ENCODE measurements at regions not wholly inside any gene's neighbourhood (a gene's known extent, or its start where the extent isn't known, plus 50 kb on each side); places are given as distances from the start of the nearest gene placed in this dataset.

GRCh38 chr1:219114014-219114413 lies 59.7 kb upstream of the LYPLAL1 start:
- no peak for DNase-seq

GRCh38 chr1:219119839-219120238 lies 53.8 kb upstream of the LYPLAL1 start:
- DNase-seq = no peak

- peak; percentile 79 for DNase-seq
These were observed 52.8 kb upstream of the LYPLAL1 start for GRCh38 chr1:219120624-219121544.

- DNase-seq = no peak
These were observed 52.0 kb upstream of the LYPLAL1 start for GRCh38 chr1:219121679-219122078.

- peak; percentile 51 for DNase-seq
These were observed 50.6 kb upstream of the LYPLAL1 start for GRCh38 chr1:219123036-219123435.
